Ishikawa (cell line): ENCODE measurements at regions not wholly inside any gene's neighbourhood (a gene's known extent, or its start where the extent isn't known, plus 50 kb on each side); places are given as distances from the start of the nearest gene placed in this dataset.

ENCODE experiments used
- CEBPB ChIP-seq: IDR thresholded peaks from 2 replicates; pipeline ENCODE4 v1.6.1; 2012
- CREB1 ChIP-seq: IDR thresholded peaks from 2 replicates; pipeline ENCODE4 v1.6.1; 2012; ENCODE audit warnings: low read depth
- EGR1 ChIP-seq: IDR thresholded peaks from 2 replicates; pipeline ENCODE4 v1.6.1; 2012
- EP300 ChIP-seq: IDR thresholded peaks from 2 replicates; pipeline ENCODE4 v1.6.1; 2012; ENCODE audit warnings: borderline replicate concordance
- FOXM1 ChIP-seq: IDR thresholded peaks from 2 replicates; pipeline ENCODE4 v1.6.1; 2012; ENCODE audit warnings: low read depth, borderline replicate concordance
- MAX ChIP-seq: IDR thresholded peaks from 2 replicates; pipeline ENCODE4 v1.6.1; 2012
- RAD21 ChIP-seq: IDR thresholded peaks from 2 replicates; pipeline ENCODE4 v1.6.1; 2012; ENCODE audit warnings: low read depth
- REST ChIP-seq: IDR thresholded peaks from 2 replicates; pipeline ENCODE4 v1.6.1; 2012; ENCODE audit warnings: low read depth, mild to moderate bottlenecking
- TAF1 ChIP-seq: IDR thresholded peaks from 2 replicates; pipeline ENCODE4 v1.6.1; 2012; ENCODE audit warnings: low read depth, mild to moderate bottlenecking
- TCF12 ChIP-seq: IDR thresholded peaks from 2 replicates; pipeline ENCODE4 v1.6.1; 2012; ENCODE audit warnings: low read depth
- TEAD4 ChIP-seq: IDR thresholded peaks from 2 replicates; pipeline ENCODE4 v1.6.1; 2012
- USF1 ChIP-seq: IDR thresholded peaks from 2 replicates; pipeline ENCODE4 v1.6.1; 2012
- YY1 ChIP-seq: IDR thresholded peaks from 2 replicates; pipeline ENCODE4 v1.6.1; 2012; ENCODE audit warnings: low read depth
- ZBTB7A ChIP-seq: IDR thresholded peaks from 2 replicates; pipeline ENCODE4 v1.6.1; 2012; ENCODE audit warnings: low read depth

DNA sequence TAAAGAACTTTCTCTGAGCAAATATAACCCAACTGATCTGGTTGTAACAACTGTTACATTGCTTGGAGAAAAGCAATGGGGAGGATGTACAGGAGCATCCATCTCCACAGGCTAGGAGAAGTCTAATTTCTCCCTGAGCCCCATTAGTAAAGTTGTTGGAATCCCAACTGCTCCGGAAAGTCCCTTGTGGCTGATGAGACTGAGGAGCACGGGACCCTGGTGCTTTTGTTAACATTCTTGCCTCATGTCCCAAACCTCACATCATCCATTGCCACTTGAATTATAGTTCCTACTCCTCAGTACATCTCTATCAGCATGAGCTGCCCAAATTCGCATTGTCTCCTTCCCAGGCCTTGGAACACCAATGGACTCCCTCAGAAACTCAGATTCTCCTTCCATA is 260.6 kb upstream of the BMP2 start:
- TF ChIP-seq EGR1 = no peak
- TF ChIP-seq ZBTB7A = no peak
- TF ChIP-seq EP300 = no peak
- TF ChIP-seq CREB1 = no peak
- no peak for TF ChIP-seq YY1
- TF ChIP-seq USF1 = no peak
- no peak for TF ChIP-seq FOXM1
- TF ChIP-seq RAD21 = no peak
- TF ChIP-seq TAF1 = no peak
- TF ChIP-seq CEBPB = no peak
- TF ChIP-seq TEAD4 = no peak
- no peak for TF ChIP-seq REST
- no peak for TF ChIP-seq MAX
- no peak for TF ChIP-seq TCF12
